ENCODE measurements at regions not wholly inside any gene's neighbourhood (a gene's known extent, or its start where the extent isn't known, plus 50 kb on each side); places are given as distances from the start of the nearest gene placed in this dataset.

- no peak overlapping the region for H3K4me3 ChIP-seq (ENCODE audit: extremely low read depth in 1 of 4, insufficient read depth in 2 of 4, low read depth in 3 of 4, low read length in 4 of 4)
- H3K36me3 ChIP-seq (ENCODE audit: control insufficient read depth in 2 of 4, insufficient read depth in 4 of 4, low read length in 3 of 4), result no peaks in the 10 kb centered on the region
- no peaks in the 10 kb centered on the region; a peak in 1 of 7 replicates for H3K27me3 ChIP-seq (replicated peaks in 1 of 4; ENCODE audit: control insufficient read depth in 3 of 4, extremely low read depth in 1 of 4, insufficient read depth in 3 of 4, low read length in 3 of 4)
- no peak overlapping the region for H2AK5ac ChIP-seq (ENCODE audit: low read depth, low read length)
- DNase-seq (ENCODE audit: low read depth in 1 of 2, low spot score in 2 of 2) (no peak), FAIRE-seq (no peak)
- no peak overlapping the region for H2AFZ ChIP-seq (ENCODE audit: low read length)
- WGBS, 2 experiments (ENCODE audit: extremely low coverage in 1 of 2, insufficient coverage in 1 of 2, insufficient read length in 1 of 2, insufficient replicate concordance in 2 of 2, low coverage in 1 of 2, low lambda C conversion rate in 2 of 2, missing lambda C conversion rate in 1 of 2), result 81% methylated on average over 4 of the region's 4 CpGs; no CpG with 5 or more reads in 1 of the 2 experiments
- TF ChIP-seq JUN (IDR thresholded peaks at IDR 0.05; ENCODE audit: low read depth, low read length) (no peak), CREB1 (IDR thresholded peaks at IDR 0.05) (no peak), POLR2AphosphoS5 (IDR thresholded peaks at IDR 0.05; ENCODE audit: low read depth, low read length) (no peak), SIRT6 (IDR thresholded peaks at IDR 0.05; ENCODE audit: low read length) (no peak), SP2 (IDR thresholded peaks at IDR 0.05; ENCODE audit: low read length) (no peak), YY1 (IDR thresholded peaks at IDR 0.05; ENCODE audit: low read depth, low read length) (no peak)
- H3K9ac ChIP-seq (replicated peaks in 1 of 4; ENCODE audit: extremely low read depth in 1 of 4, low read depth in 3 of 4, low read length in 3 of 4), result no peak overlapping the region
- H3K27ac ChIP-seq (ENCODE audit: low read depth, low read length), result no peak overlapping the region
- H3K4me1 ChIP-seq (replicated peaks in 1 of 4; ENCODE audit: control insufficient read depth in 3 of 4, insufficient read depth in 4 of 4, low read length in 3 of 4), result no peaks in the 10 kb centered on the region; a peak in 1 of 7 replicates
- H3K4me2 ChIP-seq (ENCODE audit: insufficient read depth in 1 of 2, low read depth in 2 of 2, low read length in 2 of 2), result no peak overlapping the region
- POLR2A ChIA-PET (ENCODE audit: partially characterized antibody), result interaction anchor here (0.7 kb wide), 1 partner anchor 284 kb away, joined by 3 read pairs; no protein-coding TSS in a partner anchor
- no peaks in the 10 kb centered on the region for H4K20me1 ChIP-seq (replicated peaks in 1 of 2; ENCODE audit: control insufficient read depth in 1 of 2, insufficient read depth in 2 of 2, low read length in 2 of 2)
- no peak overlapping the region for H3K14ac ChIP-seq (ENCODE audit: insufficient read length)
- H3K18ac ChIP-seq (ENCODE audit: extremely low read depth, low read length), result no peak overlapping the region
- H3K79me2 ChIP-seq (ENCODE audit: control insufficient read depth in 1 of 2, insufficient read depth in 2 of 2, low read length in 2 of 2), result no peaks in the 10 kb centered on the region
- H3K79me1 ChIP-seq (ENCODE audit: low read depth, low read length), result no peaks in the 10 kb centered on the region
- H4K91ac ChIP-seq (replicated peaks; ENCODE audit: insufficient read length, low read length), result no peak overlapping the region
- no peak overlapping the region for H4K5ac ChIP-seq (ENCODE audit: insufficient read length, low read depth, low read length)
- no peaks in the 10 kb centered on the region for H3K9me3 ChIP-seq (ENCODE audit: insufficient read depth in 2 of 2, low read depth in 1 of 2, low read length in 1 of 2)
- H2BK5ac ChIP-seq (ENCODE audit: low read depth, low read length), result no peak overlapping the region
- CTCF ChIA-PET (ENCODE audit: partially characterized antibody), result interaction anchor here (0.7 kb wide), 1 partner anchor 342 kb away, joined by 3 read pairs; no protein-coding TSS in a partner anchor
- H2BK120ac ChIP-seq (replicated peaks; ENCODE audit: low read depth, low read length), result no peak overlapping the region
- H3K56ac ChIP-seq (replicated peaks; ENCODE audit: insufficient read length, low read depth, low read length), result no peak overlapping the region
- no peak overlapping the region for H4K8ac ChIP-seq (ENCODE audit: extremely low read depth, insufficient read depth, low read length)
- no peak overlapping the region for H2BK15ac ChIP-seq (ENCODE audit: low read length)
- H3K23ac ChIP-seq (ENCODE audit: insufficient read length), result no peak overlapping the region
- no peak overlapping the region for H2BK20ac ChIP-seq (ENCODE audit: low read length)
- no peaks in the 10 kb centered on the region for H3K23me2 ChIP-seq (ENCODE audit: low read depth, low read length)
- no peak overlapping the region for H2BK12ac ChIP-seq (ENCODE audit: low read depth, low read length)
- no peak overlapping the region for H3K4ac ChIP-seq (replicated peaks; ENCODE audit: insufficient read length, low read depth, low read length)
Observed at GRCh38 chr3:193798051-193798450, 205.0 kb downstream of the OPA1 start.

Data from H1 (cell line).